Colonic mucosa (tissue), 4 donors: ENCODE measurements at regions not wholly inside any gene's neighbourhood (a gene's known extent, or its start where the extent isn't known, plus 50 kb on each side); places are given as distances from the start of the nearest gene placed in this dataset.

Experiments used
- DNase-seq: peaks from one replicate; pipeline ENCODE4 v3.0.0-alpha.2; 2020
- H3K27ac ChIP-seq: fragments of 200-600 bp; one replicate; pipeline ENCODE4 v1.8.0; 2021
- H3K27me3 ChIP-seq: fragments of 200-600 bp; one replicate; pipeline ENCODE4 v1.8.0; 2021
- H3K36me3 ChIP-seq: fragments of 200-600 bp; one replicate; pipeline ENCODE4 v1.8.0; 2021
- H3K4me1 ChIP-seq: fragments of 200-600 bp; one replicate; pipeline ENCODE4 v1.8.0; 2021; ENCODE audit warnings: mild to moderate bottlenecking
- H3K4me3 ChIP-seq: fragments of 200-600 bp; one replicate; pipeline ENCODE4 v1.8.0; 2021
- H3K9ac ChIP-seq, 2 donors: one replicate each; pipeline ENCODE4 v1.7.0; 2013; ENCODE audit warnings: control low read depth in 2 of 2, low read depth in 2 of 2, low read length in 2 of 2
- H3K9me3 ChIP-seq: fragments of 200-600 bp; one replicate; pipeline ENCODE4 v1.8.0; 2021
- CTCF ChIP-seq: fragments of 200-600 bp; IDR thresholded peaks from one replicate; pipeline ENCODE4 v1.8.0; 2022; ENCODE audit warnings: antibody characterized with exemption, mild to moderate bottlenecking
- intact Hi-C: fragments of 100-400 bp; cut with DNase I; formaldehyde crosslinking; loops from one replicate; pipeline ENCODE4 v1.14.1; 2022
- donor health status: healthy.
- donor health status: DM: no; HTN: no; CAD: no.
- donor health status: DM: no; HTN: no; CAD: no.

GRCh38 chr2:18907508-18907907 lies 318.1 kb upstream of the NT5C1B start:
- Histone ChIP-seq H3K27ac (no peak overlapping the region), H3K36me3 (no peaks in the 10 kb centered on the region), H3K9me3 (no peaks in the 10 kb centered on the region), H3K27me3 (no peaks in the 10 kb centered on the region), H3K4me1 (no peaks in the 10 kb centered on the region), H3K4me3 (no peak overlapping the region), H3K9ac (no peak overlapping the region)
- DNase-seq = no peak
- no peak for TF ChIP-seq CTCF
- intact Hi-C loops = no loop called here

DNA sequence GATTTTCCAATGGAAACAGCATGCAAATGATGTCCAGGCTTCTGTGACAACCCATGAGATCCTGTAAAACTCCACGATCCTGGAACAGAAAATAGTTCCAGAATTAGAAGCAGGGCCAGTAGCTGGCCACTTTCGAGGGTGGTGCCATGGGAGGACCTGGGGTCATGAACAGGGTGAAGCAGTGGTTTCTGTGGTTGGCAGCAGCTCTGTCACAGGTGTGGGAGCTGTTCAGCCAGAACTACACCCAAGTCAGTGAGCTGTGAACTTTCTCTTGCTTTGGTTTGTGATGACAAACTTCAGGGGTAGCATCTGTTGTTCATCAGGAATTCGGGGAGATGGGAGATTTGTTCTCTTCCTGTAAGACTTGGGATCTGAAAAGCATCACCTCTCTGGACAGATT lies 314.4 kb upstream of the NT5C1B start:
- H3K4me1 ChIP-seq = no peaks in the 10 kb centered on the region
- intact Hi-C loops = no loop called here
- DNase-seq = no peak
- H3K27me3 ChIP-seq = no peaks in the 10 kb centered on the region
- H3K4me3 ChIP-seq = no peak overlapping the region
- TF ChIP-seq CTCF = no peak
- no peak overlapping the region for H3K9ac ChIP-seq
- H3K27ac ChIP-seq = no peak overlapping the region
- H3K36me3 ChIP-seq = no peaks in the 10 kb centered on the region
- H3K9me3 ChIP-seq = no peaks in the 10 kb centered on the region

DNA sequence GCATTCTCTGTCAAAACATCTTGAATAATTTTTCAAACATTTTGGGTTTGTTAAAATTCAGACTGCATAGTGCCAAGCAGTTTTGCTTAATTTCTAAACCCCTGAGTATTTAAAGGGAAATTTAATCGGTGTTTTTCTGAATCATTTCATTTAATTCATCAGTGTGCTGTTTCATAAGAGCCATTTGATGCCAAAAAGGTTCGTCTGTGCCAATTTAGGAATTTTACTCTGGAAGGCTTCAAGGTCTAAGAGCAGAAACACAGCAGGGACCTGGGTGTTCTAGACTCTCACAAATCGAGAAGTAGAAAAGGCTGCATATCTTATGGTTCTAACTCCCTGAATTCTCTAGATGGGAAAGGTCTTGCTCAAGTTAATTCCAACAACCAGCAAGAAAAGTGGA lies 311.9 kb upstream of the NT5C1B start:
- Histone ChIP-seq H3K36me3 (no peaks in the 10 kb centered on the region), H3K4me3 (no peak overlapping the region), H3K9me3 (no peaks in the 10 kb centered on the region), H3K27me3 (no peaks in the 10 kb centered on the region), H3K4me1 (no peaks in the 10 kb centered on the region), H3K27ac (no peak overlapping the region), H3K9ac (no peak overlapping the region)
- intact Hi-C loops = no loop called here
- DNase-seq = no peak
- TF ChIP-seq CTCF = no peak

- Histone ChIP-seq H3K9me3 (no peaks in the 10 kb centered on the region), H3K4me1 (no peaks in the 10 kb centered on the region), H3K9ac (no peak overlapping the region), H3K36me3 (no peaks in the 10 kb centered on the region), H3K27me3 (no peaks in the 10 kb centered on the region), H3K27ac (no peak overlapping the region), H3K4me3 (no peak overlapping the region)
- TF ChIP-seq CTCF = no peak
- intact Hi-C loops = no loop called here
- no peak for DNase-seq
Measured at GRCh38 chr2:18900691-18901141, 311.3 kb upstream of the NT5C1B start.

- Histone ChIP-seq H3K27ac (no peak overlapping the region), H3K9ac (no peak overlapping the region), H3K9me3 (no peaks in the 10 kb centered on the region), H3K4me3 (no peak overlapping the region), H3K27me3 (no peaks in the 10 kb centered on the region), H3K4me1 (no peaks in the 10 kb centered on the region), H3K36me3 (no peaks in the 10 kb centered on the region)
- DNase-seq = no peak
- intact Hi-C loops = no loop called here
- TF ChIP-seq CTCF = no peak
Measured at GRCh38 chr2:18899725-18900124, 310.4 kb upstream of the NT5C1B start.

DNA sequence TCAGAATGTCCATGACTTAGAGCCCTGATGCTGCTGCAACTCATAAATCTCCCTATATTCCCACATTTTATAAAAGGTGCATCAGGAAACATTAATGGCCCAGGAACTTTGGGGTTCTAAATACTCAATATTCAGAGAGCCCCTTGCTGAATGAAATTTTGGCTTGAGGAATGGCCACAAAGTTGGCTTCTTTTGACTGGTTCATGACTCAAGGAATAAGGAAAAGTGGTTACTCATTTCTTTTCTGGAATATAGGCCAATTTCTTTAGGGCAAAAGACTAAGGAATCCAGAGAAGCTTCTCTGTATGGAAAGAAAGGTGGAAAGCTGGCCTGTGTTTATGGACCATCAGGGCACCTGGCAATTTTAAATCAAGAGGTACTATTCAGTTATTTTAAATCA lies 308.9 kb upstream of the NT5C1B start:
- Histone ChIP-seq H3K4me1 (no peaks in the 10 kb centered on the region), H3K9me3 (no peaks in the 10 kb centered on the region), H3K4me3 (no peak overlapping the region), H3K9ac (no peak overlapping the region), H3K27me3 (no peaks in the 10 kb centered on the region), H3K27ac (no peak overlapping the region), H3K36me3 (no peaks in the 10 kb centered on the region)
- intact Hi-C loops = no loop called here
- no peak for TF ChIP-seq CTCF
- DNase-seq = no peak
